GM10248 (cell line): ENCODE measurements at regions not wholly inside any gene's neighbourhood (a gene's known extent, or its start where the extent isn't known, plus 50 kb on each side); places are given as distances from the start of the nearest gene placed in this dataset.
A peak's percentile ranks its signal among the peaks of the same experiment; 100 is the strongest.

Experiments used
- CTCF ChIA-PET: fragments of 300-600 bp; sonication (Branson Sonifier 250); formaldehyde crosslinking; extraction: SDS; loops from one replicate; lab custom pipeline; 2021; ENCODE audit warnings: antibody characterized with exemption; lab: Yijun Ruan, JAX
- POLR2A ChIA-PET: fragments of 350-650 bp; sonication (Branson Sonifier 250); formaldehyde crosslinking; extraction: SDS; loops from one replicate; lab custom pipeline; 2020; ENCODE audit warnings: antibody characterized with exemption; lab: Yijun Ruan, JAX
- DNase-seq: peaks from one replicate; pipeline ENCODE4 v3.0.0; 2012; ENCODE audit errors: extremely low spot score
- TF ChIP-seq, protein P1 (sequence below): IDR thresholded peaks from 2 replicates; pipeline ENCODE4 v1.5.1; 2012; ENCODE audit warnings: mild to moderate bottlenecking, low read depth; ENCODE audit errors: extremely low read depth, missing control alignments, control extremely low read depth

DNA sequence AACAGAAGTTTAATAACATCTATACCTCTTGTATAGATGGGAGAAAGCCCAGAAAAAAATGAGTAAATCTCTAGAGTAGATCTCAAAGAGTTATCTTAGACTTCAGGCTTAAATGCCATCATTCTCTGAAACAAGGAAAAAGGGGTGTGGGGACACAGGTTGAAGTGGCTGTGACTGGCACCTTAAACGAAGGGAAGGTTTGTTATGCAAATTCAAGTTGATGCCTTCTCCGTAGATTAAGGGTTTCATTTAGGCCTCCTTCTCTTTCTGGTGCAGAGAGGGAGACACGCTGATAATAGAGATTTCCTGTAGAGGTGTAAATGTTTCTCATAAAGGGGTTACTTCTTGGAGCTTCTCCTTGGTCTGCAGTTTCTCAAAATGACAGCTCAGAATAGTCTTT is 252.1 kb downstream of the CD83 start:
- POLR2A ChIA-PET, result interaction anchor here (0.7 kb wide), 1 partner anchor 10 kb away, joined by 3 read pairs; no protein-coding TSS in a partner anchor
- DNase-seq, result no peak
- CTCF ChIA-PET, result interaction anchor here (1.1 to 2.9 kb wide), 3 partner anchors 20 to 66 kb away, joined by 3 to 7 read pairs (median 3); no protein-coding TSS in a partner anchor
- TF ChIP-seq, protein P1, sequence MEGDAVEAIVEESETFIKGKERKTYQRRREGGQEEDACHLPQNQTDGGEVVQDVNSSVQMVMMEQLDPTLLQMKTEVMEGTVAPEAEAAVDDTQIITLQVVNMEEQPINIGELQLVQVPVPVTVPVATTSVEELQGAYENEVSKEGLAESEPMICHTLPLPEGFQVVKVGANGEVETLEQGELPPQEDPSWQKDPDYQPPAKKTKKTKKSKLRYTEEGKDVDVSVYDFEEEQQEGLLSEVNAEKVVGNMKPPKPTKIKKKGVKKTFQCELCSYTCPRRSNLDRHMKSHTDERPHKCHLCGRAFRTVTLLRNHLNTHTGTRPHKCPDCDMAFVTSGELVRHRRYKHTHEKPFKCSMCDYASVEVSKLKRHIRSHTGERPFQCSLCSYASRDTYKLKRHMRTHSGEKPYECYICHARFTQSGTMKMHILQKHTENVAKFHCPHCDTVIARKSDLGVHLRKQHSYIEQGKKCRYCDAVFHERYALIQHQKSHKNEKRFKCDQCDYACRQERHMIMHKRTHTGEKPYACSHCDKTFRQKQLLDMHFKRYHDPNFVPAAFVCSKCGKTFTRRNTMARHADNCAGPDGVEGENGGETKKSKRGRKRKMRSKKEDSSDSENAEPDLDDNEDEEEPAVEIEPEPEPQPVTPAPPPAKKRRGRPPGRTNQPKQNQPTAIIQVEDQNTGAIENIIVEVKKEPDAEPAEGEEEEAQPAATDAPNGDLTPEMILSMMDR, result no peak

DNA sequence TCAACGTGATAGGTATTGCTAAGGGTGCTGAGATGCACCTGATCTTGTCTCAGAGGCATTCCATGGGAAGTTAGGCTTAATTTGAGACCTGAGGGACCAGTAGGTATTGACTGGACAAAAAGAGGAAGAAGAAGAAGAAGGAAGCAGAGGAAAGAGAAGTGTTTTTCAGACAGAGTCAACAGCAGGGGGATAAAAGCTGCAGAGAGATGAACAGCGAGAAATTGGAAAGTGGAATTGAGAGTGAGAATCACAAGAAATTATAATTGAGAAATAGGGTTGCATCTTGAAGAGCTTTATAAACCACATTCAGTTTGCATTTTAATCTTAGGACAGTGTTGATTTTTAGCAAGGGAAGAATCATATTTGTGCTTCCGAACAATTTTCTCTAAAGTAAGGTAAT is 254.0 kb downstream of the CD83 start:
- ChIA-PET CTCF (no interaction called here), POLR2A (no interaction called here)
- TF ChIP-seq, protein P1, result no peak
- peak; percentile 19 for DNase-seq

DNA sequence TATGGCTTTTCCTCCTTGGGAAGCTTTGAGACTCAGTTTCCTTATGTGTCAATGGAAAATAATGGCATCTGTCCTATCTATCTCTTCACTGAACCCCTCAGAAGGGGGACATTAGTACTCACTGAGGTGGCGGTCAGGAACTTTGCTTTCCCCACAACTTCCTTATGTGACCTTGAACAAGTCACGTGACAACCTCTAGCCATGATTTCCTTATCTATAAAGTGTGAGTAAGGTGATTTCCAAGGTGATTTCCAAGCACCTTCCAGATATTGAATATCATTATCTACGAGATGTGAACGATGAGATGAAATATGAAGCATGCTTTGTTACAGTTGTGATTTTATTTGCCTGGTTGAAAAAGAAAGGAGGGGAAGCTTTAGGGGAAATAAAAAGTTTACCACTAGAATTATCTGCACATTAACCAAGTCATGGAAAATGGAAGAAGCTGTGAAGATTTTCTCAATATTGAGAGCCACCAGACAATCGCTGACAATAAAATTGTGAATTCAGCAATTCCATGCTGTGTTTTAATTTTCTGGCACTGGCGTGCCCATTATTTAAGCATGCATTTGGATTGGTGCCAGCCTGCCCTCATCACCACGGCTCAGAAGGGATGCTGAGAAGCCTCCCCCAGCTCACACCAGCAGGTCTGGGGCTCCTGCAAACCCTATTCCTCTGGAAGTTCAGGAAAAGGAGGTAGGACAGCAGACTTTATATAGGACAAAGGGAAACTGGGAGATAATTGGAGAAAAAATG is 255.3 kb downstream of the CD83 start:
- TF ChIP-seq, protein P1, result no peak
- ChIA-PET POLR2A (no interaction called here), CTCF (no interaction called here)
- DNase-seq, result no peak

DNA sequence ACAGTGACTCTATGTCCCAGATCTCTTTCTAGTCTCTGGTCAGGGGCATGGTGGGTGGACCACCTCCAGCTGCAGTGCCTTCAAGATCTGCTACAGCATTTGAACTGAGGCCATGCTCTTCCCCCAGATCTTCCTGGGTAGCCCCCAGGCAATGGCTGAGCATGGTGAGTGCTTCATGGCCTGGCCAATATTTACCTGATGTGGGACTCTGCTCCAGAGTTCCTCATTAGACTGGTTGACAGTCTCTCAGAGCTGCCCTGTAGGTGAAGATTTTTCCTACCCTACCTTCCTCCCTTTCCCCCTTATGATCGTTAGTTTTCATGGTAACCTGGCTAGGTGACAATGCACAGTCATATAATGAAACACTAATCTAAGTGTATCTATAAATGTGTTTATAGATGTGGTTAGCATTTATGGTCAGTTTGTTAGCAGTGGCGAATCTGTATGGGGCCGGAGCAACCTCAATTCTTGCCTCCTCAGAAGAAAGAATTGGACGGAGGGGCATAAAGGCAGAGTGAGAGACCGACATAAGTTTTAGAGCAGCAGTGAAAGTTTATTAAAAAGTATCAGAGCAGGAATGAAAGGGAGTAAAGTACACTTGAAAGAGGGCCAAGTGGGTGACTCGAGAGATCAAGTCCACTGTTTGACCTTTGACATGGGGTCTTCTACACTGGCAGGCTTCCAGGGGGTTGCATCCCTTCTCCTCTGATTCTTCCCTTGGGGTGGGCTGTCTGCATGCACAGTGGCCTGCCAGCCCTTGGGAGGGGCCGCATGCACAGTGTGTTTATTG is 256.3 kb downstream of the CD83 start:
- POLR2A ChIA-PET, result no interaction called here
- DNase-seq, result no peak
- CTCF ChIA-PET, result no interaction called here
- TF ChIP-seq, protein P1, result no peak

DNA sequence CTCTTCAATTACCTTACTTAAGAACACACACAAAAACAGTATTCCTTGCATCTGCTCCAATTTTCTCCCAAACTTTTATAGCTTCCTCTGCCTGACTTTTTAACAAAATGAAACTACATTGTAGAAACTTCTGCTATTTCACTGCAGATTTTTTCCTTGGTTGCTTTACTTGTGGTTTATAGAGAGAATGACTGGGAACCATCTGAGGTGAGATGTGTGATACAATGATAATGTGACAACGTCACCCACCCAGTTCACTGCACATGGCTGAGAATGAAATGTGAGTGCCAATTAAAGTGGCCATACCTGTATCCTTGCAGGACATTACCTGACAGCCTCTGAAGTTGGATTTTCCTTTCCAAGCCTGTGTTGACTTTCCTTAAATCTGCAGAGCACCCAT is 258.4 kb downstream of the CD83 start:
- TF ChIP-seq, protein P1, result no peak
- DNase-seq, result no peak
- POLR2A ChIA-PET, result interaction anchor here (0.6 kb wide), 1 partner anchor 10 kb away, joined by 3 read pairs; no protein-coding TSS in a partner anchor
- CTCF ChIA-PET, result interaction anchor here (0.9 kb wide), 1 partner anchor 10 kb away, joined by 3 read pairs; no protein-coding TSS in a partner anchor

DNA sequence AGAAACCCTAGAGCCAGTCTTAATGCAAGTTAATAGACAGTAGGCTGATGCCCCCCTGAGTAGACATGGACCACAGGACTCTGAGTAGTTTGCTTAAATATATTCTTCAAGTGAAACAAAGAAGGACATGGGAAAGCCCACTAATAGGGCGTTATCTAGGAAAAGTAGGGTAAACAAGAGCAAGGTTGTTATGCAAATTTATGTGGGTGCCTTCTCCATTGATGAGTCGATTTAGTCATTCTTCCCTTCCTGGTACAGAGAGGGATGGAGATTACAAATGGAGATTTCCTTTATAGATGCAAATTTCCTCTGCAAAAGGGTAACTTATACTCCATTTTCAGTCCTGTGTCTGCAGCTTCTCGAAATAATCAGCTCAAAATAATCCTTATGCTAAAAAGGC is 262.0 kb downstream of the CD83 start:
- DNase-seq, result no peak
- TF ChIP-seq, protein P1, result no peak
- POLR2A ChIA-PET, result no interaction called here
- CTCF ChIA-PET, result interaction anchor here (1.2 kb wide), 1 partner anchor 19 kb away, joined by 3 read pairs; no protein-coding TSS in a partner anchor
